Midbrain (tissue), 1 donor: ENCODE measurements at regions not wholly inside any gene's neighbourhood (a gene's known extent, or its start where the extent isn't known, plus 50 kb on each side); places are given as distances from the start of the nearest gene placed in this dataset.
"Not testable (repeated sequence)": the region's sequence is repeated elsewhere in the genome, so short reads cannot be mapped to it uniquely, and the experiment has no call there.

ENCODE experiments used
- DNase-seq: peaks from one replicate; lab custom pipeline; 2025; lab: John Stamatoyannopoulos, UW

DNA sequence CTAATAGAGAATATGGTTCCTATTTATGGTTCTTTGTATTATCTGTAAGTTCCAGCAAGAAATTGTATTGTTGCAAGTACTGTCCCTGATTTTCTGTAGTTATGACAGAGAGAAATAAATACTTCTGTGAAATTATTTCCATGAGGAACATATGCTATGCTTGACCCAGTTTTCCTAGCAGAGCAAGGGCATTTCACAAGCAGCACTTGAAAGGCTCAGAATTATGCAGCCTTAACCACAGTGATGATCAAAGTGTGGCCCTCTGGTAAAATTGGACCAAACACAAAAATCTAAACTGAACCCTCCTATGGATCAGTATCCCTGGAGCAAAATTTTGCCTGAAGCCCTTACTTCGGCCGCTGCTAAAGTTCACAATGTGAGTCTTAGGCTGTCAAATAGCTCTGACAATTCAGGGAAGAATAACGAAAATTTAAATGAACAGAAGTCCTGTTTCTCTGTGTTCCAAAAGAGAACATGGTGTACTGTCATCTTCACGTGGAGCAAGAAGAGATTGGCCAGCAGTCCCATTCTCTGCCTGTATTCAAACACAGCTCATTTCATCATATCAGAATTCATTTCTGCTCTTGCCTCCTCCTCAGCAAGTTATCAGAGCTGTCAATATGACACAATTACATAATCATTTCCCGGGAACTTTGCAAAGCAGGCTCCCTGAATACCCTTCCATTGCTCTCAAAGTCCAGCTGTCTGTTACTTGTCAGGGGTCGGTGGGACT, 471.9 kb downstream of the RPS29 start:
- DNase-seq, result no peak

DNA sequence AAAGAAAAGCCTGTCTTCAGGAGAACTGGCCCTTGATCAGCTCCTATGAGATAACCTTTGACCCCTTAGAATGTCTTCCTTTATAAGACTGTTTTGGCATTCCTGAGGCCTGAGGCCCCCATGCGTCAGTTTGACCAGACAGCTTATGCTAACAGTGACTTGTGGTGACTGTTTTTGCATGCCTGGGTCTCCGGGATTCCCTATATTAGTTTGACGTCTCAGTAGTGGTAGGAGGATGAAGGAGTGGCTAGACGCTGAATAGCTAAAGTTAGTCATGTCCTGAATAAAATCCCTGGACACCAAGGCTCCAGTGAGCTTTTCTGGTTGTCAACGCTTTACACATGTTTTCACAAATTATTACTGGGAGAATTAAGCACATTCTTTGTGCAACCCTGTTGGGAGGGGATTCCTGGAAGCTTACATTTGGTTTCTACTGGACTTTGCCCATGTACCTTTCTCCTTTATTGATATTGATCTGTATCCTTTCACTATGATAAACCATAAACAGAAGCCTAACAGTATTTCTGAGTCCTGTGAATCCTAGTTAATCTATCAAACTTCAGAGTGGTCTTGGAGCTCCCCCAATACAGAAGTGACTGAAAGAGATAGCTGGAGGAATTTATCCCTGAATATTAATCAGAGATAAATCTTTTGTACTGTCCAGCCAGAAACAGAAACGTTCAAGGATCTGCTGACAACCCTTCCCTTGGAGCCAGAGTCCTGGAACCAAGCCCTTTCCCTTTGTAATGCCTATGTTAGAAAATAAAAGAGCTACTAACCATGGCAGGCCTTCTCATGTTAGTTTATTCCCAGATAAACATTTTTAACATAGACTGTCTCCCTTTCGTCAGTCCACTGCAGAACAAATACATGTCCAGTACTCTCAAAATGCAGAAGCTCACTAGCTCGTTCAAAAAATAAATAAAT, 479.2 kb downstream of the RPS29 start:
- DNase-seq, result no peak

DNA sequence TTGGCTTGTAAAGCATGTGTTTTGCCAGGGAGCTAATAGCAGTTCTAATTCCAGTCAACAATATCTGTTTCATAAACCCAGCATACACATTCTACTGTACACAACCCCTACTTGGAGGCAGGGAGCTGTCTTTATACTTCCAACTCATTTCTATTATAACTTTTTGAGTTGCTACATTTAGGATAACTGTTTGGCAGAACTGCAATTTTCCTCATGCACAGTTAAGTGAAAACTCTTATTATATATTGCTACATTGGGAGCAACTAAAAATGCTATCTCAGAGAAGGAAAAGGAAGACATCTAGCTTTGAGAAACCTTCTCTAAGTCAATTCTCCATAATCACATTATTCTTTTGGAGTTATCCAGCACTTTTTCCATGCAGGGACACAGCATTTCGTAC, 480.2 kb downstream of the RPS29 start:
- DNase-seq, result no peak

DNA sequence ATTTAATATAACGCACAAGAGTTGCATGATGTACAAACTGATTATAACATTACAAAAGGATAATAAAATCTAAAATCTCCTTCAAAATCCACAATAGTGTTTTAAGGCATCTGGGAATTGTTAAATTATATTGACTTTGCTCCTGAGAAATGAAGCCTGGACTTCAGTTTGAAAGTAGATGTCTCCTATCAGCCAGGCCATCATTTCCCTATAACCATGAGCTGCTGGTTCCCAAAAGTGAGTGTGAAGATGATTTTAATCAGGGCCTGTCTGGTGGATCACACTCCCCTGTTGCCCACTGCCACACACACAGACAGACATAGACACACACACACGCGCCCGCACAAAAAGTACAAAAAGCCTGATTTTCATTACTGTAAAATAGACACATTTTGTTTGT, 480.7 kb downstream of the RPS29 start:
- DNase-seq, result no peak

DNA sequence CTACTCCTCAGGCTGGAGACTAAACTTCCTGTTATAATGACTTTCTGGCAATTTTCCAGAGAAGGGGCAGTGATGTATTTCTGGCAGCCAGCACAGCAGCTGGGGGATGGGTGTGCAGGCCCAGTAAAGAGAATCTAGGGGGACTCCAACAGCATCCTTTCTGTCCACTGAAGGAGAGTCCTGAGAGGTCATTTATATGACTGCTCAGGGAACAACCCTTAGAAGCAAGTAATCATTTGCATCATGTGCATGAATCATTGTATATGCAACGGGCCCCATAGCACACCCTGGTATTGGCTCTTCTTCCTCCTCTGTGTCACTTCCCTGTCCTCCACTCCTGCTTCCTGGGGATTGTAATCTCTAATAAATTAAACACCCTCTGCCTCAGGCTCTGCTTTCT, 493.8 kb downstream of the RPS29 start:
- no peak for DNase-seq

DNA sequence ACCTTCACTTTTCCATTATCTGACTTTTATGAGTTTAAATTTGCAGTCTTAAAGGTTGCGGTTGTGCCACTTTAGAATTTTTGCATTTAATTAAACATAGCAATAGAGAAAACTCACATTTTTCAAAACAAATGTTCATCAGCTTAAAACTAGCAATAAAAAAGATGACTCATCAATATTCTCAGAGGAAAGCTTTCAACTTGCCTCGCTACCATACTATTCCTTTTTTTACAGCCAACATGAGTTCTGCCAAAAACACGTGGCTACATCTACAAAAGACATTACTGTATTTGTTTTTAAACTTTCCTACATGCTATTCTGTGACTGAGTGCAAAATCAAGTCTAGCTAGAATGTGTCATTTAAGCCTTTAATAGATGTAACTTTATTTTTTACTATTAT, 497.1 kb downstream of the RPS29 start:
- no peak for DNase-seq

DNA sequence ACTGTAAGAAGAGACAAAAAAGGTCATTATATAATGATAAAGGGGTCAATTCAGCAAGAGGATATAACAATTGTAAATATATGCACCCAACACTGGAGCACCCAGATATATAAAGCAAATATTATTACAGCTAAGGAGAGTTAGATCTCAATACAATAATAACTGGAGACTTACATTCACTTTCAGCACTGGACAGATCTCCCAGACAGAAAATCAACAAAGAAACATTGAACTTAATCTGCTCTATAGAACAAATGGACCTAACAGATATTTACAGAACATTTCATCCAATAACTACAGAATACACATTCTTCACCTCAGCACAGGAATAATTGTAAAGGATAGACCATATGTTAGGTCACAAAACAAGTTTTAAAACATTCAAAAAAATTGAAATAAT, 512.9 kb downstream of the RPS29 start:
- DNase-seq, result not testable (repeated sequence)

DNA sequence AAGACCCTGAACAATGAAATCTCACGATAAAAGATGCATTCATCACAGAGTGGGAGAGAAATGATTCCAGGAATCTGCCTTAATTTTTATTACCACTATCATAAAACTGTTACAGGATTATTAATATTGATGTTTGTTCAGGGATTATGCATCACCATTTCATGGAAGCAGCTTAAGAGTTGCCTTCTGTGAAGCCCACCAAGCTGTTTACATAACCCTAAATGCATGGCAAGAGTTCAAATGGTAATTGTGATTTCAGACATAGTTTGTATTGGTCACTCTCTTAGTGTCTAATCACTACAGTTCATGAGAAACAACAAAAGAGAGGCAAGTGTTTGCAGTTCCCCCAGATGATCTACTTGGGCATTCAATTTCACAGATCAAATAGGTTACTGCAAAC, 527.7 kb downstream of the RPS29 start:
- no peak for DNase-seq

DNA sequence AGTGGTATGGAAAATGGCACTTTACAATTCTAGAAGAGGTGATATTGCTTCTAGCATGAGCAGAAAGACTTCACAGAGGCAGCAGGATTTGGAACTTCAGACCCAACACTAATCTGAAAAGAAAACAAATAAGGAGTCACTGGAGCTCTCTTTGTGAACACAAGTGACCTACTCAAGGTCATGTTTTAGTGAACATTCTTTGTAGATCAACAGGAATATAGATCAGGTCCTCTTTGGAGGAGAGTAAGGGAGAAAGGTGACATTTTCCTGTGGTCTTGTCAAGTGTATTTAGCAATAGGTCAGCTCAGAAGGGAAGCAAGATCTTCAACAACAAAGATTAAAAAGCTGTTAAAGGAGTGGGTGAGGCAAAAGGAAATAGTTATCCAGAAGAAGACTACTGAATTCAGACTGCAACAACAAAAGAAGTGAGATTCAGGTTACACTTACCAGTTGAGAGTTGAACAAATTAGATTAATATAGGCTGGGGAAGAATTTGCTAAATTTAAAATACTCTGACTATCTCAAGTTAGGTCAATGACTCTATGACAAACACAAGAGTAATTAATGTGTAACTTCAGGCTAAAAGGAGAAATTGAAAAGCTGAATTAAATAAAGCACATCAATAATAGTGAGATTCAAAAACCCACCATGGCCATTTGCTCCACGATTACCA, 528.2 kb downstream of the RPS29 start:
- DNase-seq, result no peak

DNA sequence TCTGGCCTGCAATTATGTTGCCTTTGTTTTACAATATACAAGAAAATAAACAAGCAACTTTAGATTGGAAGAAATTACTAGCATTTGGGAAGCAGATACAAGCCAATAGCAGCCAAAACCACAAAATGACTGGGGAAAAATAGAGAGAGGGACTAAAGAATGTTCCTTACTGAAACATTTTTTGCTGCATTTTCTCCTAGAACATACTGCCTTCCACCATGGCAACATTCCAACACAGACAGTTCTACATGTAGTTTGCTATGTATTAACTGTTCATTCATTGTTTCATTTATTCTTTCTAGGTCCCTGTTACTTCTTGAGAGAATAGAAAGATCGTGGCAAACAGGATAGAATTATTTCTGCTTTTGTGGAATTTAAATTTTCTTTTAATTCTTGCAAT, 530.2 kb downstream of the RPS29 start:
- no peak for DNase-seq

DNA sequence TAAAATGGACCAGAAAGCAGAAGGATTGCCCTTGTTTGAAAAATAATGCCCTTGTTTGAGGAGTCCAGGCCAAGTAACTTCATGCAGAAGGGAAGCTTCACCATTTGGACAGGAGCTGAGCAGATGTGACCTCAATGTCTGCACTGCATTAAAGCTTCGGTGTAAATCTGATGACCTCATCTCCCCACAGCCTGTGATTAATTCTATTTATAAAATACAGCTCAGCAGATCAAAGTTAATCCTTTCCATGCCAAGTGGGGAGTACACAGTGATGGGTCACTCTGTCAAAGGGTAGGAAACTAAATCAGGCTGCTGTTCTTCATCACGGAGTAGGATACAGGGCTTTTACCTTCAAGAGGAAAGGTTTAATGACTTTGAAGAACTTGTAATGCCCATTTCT, 533.7 kb downstream of the RPS29 start:
- no peak for DNase-seq

DNA sequence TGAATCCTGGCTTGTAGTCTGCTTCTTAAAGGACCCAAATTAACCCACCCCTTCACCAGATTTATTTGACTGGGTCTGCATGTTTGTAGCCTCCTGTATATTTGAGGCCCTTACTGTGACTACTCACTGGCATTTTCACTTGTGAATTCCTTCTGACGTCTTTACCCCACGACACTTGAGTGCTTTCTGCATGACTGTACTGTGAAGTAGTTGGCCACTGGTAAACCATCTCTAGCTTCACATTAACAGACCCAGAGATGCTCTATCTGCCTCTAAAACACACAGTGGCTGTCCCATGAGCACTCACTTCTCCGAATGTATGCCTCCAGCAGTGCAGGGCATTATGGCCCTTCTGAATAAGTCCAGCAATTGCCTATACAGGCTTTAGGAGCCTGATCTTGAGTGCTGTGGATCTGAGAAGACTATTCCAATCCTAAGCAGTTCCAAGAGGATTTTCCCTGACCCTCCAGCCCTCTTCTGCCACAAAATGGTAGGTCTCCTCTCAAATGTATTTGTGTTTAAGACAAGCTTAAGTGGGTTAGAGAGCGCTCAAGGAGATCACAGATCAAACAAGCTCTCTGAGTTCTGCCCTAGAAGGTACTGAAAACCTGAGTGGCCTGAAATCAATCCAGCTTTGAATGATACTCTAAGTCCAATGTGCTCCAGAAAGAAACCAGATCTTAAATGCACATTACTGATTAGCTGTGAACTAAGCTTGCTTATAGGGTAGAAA, 534.7 kb downstream of the RPS29 start:
- DNase-seq, result no peak

DNA sequence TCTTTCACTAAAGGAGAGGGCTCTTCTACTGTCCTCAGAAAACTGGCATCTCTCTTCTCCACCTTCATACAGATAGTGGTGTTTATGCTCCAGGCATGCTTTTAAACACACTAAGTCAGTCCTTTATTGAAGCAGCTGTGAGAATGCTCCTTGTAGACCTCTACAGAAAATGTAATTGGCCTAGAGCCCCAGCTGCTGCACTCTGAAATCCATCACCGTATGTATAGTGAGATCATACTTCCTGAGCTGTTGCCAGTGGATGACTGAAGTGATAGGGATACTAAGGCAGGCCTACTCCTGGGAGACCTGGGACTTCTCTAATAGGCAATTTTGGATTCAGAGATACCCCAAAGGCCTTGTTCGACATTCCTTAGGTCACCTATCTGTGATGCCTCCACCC, 535.4 kb downstream of the RPS29 start:
- DNase-seq, result no peak

DNA sequence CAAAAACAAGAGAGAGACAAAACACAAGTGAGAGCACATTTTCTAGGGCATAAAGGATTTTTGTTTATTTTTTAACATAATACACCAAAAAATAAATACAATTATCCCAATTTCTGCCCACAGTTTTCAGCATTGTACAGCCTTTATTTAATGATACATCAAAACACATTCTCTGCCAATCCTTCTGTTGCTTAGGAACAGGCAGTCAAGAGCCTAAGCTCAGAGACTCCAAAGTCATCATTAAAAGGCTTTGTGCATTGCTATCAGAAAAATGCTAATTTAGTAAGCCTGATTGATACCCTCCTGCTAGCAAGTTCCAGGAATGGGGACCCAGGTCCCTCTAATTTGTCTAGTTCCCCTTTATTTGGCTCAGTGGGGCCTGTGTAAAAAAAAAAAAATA, 536.5 kb downstream of the RPS29 start:
- no peak for DNase-seq

DNA sequence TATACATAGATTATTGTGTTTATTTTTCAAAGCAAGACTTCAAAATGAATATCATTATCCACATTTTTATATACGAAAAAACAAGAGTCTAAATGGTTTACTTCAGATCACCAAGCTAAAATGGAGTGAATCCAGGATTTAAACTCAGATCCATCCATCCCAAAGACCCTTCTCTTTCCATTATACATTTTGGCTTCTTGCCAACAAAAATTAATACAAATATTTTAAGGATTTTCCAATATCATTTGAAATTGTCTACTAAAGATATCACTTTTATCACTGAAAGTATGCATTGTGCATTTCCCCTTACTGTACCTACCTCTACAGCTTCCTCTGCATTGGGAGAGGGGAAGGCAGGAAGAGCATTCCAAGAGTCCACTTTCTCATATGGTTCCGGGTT, 541.2 kb downstream of the RPS29 start:
- DNase-seq, result no peak

DNA sequence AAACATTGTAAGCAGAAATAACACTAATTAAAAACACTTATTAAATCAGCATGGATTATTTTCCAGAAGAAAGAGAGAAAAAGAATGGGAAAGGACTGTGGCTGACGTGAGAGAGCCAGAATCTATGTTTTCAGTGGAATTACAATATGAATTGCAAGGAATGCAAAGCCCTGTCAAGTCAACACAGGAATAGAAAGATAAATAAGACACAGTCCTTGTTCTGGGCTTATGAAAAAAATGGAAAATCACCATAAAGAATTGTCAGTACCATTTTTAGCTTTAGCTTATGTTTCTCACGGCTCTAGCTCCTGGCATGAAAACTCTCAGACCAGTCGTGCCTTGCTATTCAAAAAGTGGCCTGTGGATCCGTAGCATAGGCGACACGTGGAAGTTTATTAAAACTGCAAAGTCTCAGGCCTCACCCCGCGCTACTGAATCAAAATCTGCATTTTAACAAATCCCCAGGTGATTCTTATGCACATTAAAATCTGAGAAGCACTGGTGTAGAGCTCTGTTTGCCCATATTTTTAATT, 549.1 kb downstream of the RPS29 start:
- DNase-seq, result no peak

DNA sequence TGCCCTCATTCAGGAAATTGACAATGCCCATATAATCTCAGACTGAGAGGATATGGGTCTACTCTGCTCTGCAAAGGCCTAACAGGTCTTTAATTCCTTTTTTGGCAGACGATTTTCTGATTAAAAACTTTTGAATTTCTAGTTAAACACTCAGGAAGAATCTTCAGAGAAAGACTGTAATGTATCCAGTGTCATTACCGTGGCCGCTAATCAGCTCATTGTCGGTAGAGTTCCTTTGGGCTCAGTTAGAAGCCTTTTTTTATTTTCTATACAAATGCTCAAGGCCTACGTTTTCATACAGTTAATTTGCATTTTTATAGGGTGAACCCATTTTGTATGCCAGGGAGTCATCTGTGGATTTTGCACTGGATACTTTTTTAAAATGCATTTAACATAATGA, 549.9 kb downstream of the RPS29 start:
- DNase-seq, result no peak

DNA sequence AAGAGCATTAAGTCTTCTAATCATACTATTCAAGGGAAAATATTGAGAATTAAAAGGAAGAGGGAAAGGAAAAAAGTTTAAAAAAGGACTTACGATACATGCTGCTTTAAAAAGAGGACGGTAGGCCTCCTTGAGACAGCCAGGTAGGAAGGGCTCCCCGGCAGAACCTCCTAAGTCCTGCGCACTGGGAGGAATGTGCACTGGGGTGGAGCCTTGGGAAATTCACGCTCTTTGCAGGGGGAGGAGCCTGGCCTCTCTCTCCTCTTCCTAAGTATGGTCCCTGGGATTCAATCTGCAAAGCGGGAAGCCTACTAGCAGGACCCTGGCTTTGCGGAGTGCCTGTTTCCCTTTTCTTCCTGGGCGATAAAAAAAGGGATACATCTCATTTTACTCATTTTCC, 553.0 kb downstream of the RPS29 start:
- no peak for DNase-seq

DNA sequence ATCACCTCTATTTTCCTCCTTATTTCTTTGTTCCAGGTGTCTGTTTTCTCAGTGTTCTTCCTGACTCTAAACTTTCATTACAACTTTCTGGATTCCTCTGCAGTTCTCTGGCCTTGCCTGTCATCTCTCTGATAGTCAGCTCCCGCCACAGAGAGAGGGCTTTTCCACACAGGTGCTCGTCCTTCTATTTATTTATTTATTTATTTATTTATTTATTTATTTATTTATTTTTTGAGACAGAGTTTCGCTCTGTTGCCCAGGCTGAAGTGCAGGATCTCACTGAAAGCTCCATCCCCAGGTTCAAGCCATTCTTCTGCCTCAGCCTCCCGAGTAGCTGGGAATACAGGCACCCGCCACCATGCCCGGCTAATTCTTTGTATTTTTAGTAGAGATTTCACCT, 554.5 kb downstream of the RPS29 start:
- DNase-seq, result not testable (repeated sequence)

DNA sequence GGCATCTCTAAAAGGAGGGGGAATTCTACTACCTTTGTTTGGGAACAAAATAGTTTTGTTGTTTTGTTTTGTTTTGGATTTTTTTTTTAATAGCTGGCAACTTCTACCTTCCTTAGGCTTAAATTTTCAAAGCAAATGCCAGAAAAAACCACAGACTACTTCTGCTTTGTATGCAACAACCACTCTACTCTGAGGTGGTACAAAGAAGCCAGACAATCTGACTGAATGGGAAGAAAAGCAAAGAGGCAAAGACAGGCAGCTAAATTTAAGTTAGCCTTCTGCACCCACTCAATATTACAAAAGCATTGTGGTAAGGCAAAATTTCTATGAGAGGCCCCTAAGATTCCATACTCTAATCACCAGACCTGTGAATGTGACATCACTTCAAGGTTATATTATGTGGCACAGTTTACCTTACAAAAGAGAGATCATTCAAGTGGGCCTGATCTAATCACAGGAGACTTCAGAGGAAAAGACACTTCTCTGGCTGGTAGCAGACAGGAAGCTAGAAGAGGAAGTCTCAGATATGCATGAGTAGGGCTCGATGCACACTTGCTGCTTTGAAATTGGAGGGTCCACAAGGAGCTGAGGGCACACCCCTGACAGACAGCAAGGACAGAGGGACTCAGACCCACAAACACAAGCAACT, 566.6 kb downstream of the RPS29 start:
- DNase-seq, result no peak

DNA sequence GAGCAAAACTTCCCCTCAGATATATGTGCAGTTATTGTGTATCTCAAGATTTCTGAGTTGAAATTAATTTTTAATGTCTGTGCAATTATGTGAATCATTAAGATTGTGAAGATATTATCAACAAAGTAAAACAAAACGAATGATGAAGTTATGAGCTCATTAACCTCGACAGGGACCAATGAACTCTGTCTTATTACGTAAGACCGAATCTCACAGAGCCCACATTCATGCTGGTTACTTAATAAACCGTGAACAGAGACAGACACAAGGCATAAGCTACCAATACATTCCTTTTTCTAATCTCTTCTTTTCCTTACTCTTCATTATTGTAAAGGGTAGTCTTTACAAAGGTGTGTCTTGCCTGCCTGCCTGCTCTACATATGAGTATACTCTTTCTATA, 568.7 kb downstream of the RPS29 start:
- DNase-seq, result no peak
